ENCODE measurements at regions not wholly inside any gene's neighbourhood (a gene's known extent, or its start where the extent isn't known, plus 50 kb on each side); places are given as distances from the start of the nearest gene placed in this dataset.

- DNase-seq (ENCODE audit: low spot score): no peak
- POLR2A ChIA-PET: no interaction called here
These were observed 136.3 kb downstream of the HS3ST3B1 start for GRCh38 chr17:14437176-14437575.

More at GRCh38 chr17:14437176-14437575, 136.3 kb downstream of the HS3ST3B1 start:
- no TSS peak for BruUV-seq (replicated peaks)
- Histone ChIP-seq H3K4me2 (ENCODE audit: low read depth, low read length) (no peak overlapping the region), H2AFZ (ENCODE audit: low read length) (no peak overlapping the region), H3K27me3 (ENCODE audit: control insufficient read depth in 1 of 2, insufficient read depth in 2 of 2, low read length in 2 of 2) (no peaks in the 10 kb centered on the region), H4K20me1 (ENCODE audit: insufficient read depth, low read length) (peaks cover 5% of the 10 kb centered on the region; the same call in 1 of the 2 replicates), H3K4me1 (ENCODE audit: insufficient read depth, low read length) (no peaks in the 10 kb centered on the region), H3K9ac (ENCODE audit: insufficient read depth, low read depth, low read length) (no peak overlapping the region), H3K79me2 (ENCODE audit: insufficient read depth, low read length) (no peaks in the 10 kb centered on the region), H3K36me3 (replicated peaks in 1 of 2; ENCODE audit: control insufficient read depth in 1 of 2, insufficient read depth in 2 of 2, low read length in 2 of 2) (peaks cover 5 to 28% of the 10 kb centered on the region in 2 experiments), H3K4me3 (replicated peaks in 1 of 3; ENCODE audit: insufficient read depth in 1 of 3, low read depth in 2 of 3, low read length in 3 of 3) (no peak overlapping the region), H3K27ac (ENCODE audit: extremely low read length, insufficient read depth, low read length) (no peak overlapping the region), H3K9me3 (ENCODE audit: low read length) (no peaks in the 10 kb centered on the region)
- in situ Hi-C loops (cut with HindIII; ENCODE audit: extremely low pct_ligation_motif_present, low pct_unique_long_range_greater_than_20kb) (no loop called here), intact Hi-C loops (cut with micrococcal nuclease; ENCODE audit: unreplicated experiment) (no loop called here)
- TF ChIP-seq, protein P1, sequence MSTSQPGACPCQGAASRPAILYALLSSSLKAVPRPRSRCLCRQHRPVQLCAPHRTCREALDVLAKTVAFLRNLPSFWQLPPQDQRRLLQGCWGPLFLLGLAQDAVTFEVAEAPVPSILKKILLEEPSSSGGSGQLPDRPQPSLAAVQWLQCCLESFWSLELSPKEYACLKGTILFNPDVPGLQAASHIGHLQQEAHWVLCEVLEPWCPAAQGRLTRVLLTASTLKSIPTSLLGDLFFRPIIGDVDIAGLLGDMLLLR (CRISPR knock-in tag; IDR thresholded peaks at IDR 0.05): no peak
- TF ChIP-seq, protein P2, sequence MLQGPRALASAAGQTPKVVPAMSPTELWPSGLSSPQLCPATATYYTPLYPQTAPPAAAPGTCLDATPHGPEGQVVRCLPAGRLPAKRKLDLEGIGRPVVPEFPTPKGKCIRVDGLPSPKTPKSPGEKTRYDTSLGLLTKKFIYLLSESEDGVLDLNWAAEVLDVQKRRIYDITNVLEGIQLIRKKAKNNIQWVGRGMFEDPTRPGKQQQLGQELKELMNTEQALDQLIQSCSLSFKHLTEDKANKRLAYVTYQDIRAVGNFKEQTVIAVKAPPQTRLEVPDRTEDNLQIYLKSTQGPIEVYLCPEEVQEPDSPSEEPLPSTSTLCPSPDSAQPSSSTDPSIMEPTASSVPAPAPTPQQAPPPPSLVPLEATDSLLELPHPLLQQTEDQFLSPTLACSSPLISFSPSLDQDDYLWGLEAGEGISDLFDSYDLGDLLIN (CRISPR knock-in tag; IDR thresholded peaks at IDR 0.05; ENCODE audit: borderline replicate concordance): no peak
- TF ChIP-seq ZEB1 (IDR thresholded peaks at IDR 0.05; ENCODE audit: insufficient replicate concordance, low read depth): no peak
- no peak for TF ChIP-seq ZNF251 (CRISPR knock-in tag; IDR thresholded peaks at IDR 0.05)
- TF ChIP-seq ZIK1 (CRISPR knock-in tag; IDR thresholded peaks at IDR 0.05; ENCODE audit: borderline replicate concordance, low read depth): no peak
- TF ChIP-seq ZFP36L1 (CRISPR knock-in tag; IDR thresholded peaks at IDR 0.05): no peak
- no peak for TF ChIP-seq CREB1 (IDR thresholded peaks at IDR 0.05)
- no peak for TF ChIP-seq CREB1 (CRISPR knock-in tag; IDR thresholded peaks at IDR 0.05)
- TF ChIP-seq MEIS1 (CRISPR knock-in tag; IDR thresholded peaks at IDR 0.05; ENCODE audit: borderline replicate concordance): no peak
- no peak for TF ChIP-seq ZNF354B (CRISPR knock-in tag; IDR thresholded peaks at IDR 0.05)
- no peak for TF ChIP-seq THAP11 (CRISPR knock-in tag; IDR thresholded peaks at IDR 0.05)
- no peak for TF ChIP-seq ZNF280D (CRISPR knock-in tag; IDR thresholded peaks at IDR 0.05)
- no peak for TF ChIP-seq DNMT3B (CRISPR knock-in tag; conservative IDR thresholded peaks at IDR 0.05)
- TF ChIP-seq CENPX (CRISPR knock-in tag; IDR thresholded peaks at IDR 0.05): no peak
- TF ChIP-seq ARNT2 (CRISPR knock-in tag; IDR thresholded peaks at IDR 0.05; ENCODE audit: low read depth): no peak
- no peak for TF ChIP-seq SMYD3 (CRISPR knock-in tag; IDR thresholded peaks at IDR 0.05)
- TF ChIP-seq DNMT1 (CRISPR knock-in tag; IDR thresholded peaks at IDR 0.05): no peak
- TF ChIP-seq RBM39 (IDR thresholded peaks at IDR 0.05; ENCODE audit: low read depth, low read length, poor library complexity, severe bottlenecking): no peak
- no peak for TF ChIP-seq PHF8 (CRISPR knock-in tag; IDR thresholded peaks at IDR 0.05)
- no peak for TF ChIP-seq U2AF1 (optimal IDR thresholded peaks at IDR 0.05; ENCODE audit: low read depth, low read length)
- TF ChIP-seq, protein P3, sequence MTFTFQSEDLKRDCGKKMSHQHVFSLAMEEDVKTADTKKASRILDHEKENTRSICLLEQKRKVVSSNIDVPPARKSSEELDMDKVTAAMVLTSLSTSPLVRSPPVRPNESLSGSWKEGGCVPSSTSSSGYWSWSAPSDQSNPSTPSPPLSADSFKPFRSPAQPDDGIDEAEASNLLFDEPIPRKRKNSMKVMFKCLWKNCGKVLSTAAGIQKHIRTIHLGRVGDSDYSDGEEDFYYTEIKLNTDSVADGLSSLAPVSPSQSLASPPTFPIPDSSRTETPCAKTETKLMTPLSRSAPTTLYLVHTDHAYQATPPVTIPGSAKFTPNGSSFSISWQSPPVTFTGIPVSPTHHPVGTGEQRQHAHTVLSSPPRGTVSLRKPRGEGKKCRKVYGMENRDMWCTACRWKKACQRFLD (CRISPR knock-in tag; IDR thresholded peaks at IDR 0.05; ENCODE audit: borderline replicate concordance): no peak
- FAIRE-seq (no peak), ATAC-seq (no peak)
- CTCF ChIA-PET (ENCODE audit: low intra/inter-chr PET ratio, low total read pairs): no interaction called here
- 99% methylated on average over 4 of the region's 4 CpGs for WGBS (ENCODE audit: low lambda C conversion rate)

All from HepG2 (cell line).